ENCODE measurements at regions not wholly inside any gene's neighbourhood (a gene's known extent, or its start where the extent isn't known, plus 50 kb on each side); places are given as distances from the start of the nearest gene placed in this dataset.

DNA sequence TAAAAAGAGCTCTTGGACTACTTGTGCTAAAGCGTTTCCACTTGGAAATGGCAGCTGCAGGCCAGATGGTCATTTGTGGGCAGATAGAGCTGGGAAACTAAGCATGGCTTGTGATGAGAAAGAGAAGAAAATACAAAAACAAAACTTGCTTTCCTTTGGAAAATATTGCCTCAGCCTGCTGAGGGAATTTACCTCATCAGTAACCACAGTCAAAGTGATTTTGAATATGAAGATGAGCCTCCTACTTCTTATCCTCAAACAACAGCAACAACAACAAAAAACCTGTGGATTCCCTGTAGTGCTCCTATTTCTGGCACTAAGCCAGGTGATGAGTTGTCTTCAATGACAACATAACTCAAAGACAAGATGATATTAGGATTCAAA lies 62.7 kb upstream of the FIBIN start:
- TF ChIP-seq, protein P1, sequence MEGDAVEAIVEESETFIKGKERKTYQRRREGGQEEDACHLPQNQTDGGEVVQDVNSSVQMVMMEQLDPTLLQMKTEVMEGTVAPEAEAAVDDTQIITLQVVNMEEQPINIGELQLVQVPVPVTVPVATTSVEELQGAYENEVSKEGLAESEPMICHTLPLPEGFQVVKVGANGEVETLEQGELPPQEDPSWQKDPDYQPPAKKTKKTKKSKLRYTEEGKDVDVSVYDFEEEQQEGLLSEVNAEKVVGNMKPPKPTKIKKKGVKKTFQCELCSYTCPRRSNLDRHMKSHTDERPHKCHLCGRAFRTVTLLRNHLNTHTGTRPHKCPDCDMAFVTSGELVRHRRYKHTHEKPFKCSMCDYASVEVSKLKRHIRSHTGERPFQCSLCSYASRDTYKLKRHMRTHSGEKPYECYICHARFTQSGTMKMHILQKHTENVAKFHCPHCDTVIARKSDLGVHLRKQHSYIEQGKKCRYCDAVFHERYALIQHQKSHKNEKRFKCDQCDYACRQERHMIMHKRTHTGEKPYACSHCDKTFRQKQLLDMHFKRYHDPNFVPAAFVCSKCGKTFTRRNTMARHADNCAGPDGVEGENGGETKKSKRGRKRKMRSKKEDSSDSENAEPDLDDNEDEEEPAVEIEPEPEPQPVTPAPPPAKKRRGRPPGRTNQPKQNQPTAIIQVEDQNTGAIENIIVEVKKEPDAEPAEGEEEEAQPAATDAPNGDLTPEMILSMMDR (conservative IDR thresholded peaks at IDR 0.05; ENCODE audit: low read length): no peak
- TF ChIP-seq EZH2phosphoT487 (IDR thresholded peaks at IDR 0.05; ENCODE audit: borderline replicate concordance): no peak

Data from Loucy (cell line).